Skin epidermis (tissue), 12 donors: ENCODE measurements at regions not wholly inside any gene's neighbourhood (a gene's known extent, or its start where the extent isn't known, plus 50 kb on each side); places are given as distances from the start of the nearest gene placed in this dataset.
"Not testable (repeated sequence)": the region's sequence is repeated elsewhere in the genome, so short reads cannot be mapped to it uniquely, and the experiment has no call there.

Experiments
- H3K27ac ChIP-seq, 21 experiments: fragments of 200-600 bp; sonication (generic) in 11 of 21; one replicate each; pipeline ENCODE4 v1.5.0; 2020; ENCODE audit warnings: mild to moderate bottlenecking in 3 of 21, inconsistent platforms in 2 of 21, moderate library complexity in 2 of 21
- H3K4me3 ChIP-seq, 7 experiments: fragments of 200-600 bp; sonication (generic) in 2 of 7; one replicate each; pipeline ENCODE4 v1.5.0; 2020; ENCODE audit warnings: inconsistent platforms in 2 of 7, mild to moderate bottlenecking in 2 of 7, moderate library complexity in 1 of 7

DNA sequence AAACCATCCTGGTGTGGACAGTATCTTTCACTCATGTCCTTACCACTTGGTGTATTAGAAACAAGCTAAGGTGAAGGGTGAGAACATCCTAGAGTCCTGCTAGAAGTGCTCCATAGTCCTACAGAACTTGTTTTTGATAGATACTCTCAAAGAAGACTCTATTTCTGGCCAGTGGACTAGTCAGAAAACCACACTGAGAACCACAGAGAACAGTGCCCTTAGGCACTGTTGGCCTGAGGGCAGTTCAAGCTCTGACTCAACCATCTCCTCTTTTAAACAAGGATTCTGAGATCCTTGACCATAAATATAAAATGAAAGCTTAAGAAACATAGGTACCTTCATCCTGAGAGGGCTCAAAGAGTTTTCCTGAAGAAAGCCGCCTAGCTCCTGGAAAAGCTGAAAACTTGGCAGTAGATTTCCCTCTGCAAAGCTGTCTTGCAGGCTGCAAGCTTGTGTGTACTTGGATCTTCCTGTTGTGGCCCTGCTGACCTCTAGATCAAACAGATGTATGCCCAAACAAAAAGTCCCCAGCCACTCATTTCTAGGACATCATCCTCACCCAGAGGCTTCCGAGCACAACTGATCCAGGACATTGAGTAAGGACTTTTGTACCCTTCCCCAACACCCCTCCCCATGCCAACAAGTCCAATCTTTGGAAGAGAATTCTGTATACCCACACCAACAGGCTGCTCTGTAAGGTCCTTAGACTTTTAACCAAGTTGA is 111.6 kb upstream of the CXCL13 start:
- Histone ChIP-seq H3K4me3 (no peak overlapping the region), H3K27ac (no peak overlapping the region)

DNA sequence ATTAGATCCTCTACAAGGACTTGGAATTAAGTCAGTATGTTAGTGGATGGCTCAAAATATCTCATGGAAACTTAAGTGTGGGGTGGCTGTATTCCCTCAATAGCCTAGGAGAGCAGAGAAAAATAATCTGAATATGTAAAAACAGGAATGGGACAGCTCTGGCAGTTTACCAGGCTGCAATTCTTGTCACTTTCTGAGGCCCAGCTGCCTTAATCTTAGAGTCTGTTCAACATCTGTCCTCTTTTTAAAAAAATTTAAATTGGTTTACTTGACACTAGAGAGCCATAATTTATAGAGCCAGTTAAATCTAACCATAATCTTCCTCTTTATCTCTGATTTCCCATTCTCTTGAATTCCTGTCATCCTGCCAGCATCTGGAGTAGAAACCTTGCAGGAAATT is 109.2 kb upstream of the CXCL13 start:
- H3K27ac ChIP-seq, result no peak overlapping the region

DNA sequence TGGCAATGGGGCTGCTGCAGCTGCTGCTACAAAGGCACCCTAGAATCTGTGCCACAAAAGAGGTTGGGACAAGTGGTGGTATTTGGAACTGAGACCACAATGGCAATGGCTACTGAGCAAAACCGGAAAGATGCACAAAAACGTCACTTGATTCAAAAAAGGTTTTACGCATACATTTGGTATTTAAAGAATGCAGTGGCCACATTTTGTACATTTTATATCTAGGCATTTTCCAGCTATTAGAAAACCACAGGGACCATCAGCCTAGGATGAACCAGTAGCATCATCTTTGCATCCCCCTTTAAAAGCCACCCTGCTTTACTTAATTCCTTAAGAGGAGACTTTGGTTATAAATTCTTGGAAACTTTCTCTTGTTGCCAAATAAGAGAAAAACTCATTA is 104.8 kb upstream of the CXCL13 start:
- H3K27ac ChIP-seq, result no peak overlapping the region
- H3K4me3 ChIP-seq, result no peak overlapping the region

More for the DNA sequence above, 109.2 kb upstream of the CXCL13 start:
- no peak overlapping the region for H3K4me3 ChIP-seq

DNA sequence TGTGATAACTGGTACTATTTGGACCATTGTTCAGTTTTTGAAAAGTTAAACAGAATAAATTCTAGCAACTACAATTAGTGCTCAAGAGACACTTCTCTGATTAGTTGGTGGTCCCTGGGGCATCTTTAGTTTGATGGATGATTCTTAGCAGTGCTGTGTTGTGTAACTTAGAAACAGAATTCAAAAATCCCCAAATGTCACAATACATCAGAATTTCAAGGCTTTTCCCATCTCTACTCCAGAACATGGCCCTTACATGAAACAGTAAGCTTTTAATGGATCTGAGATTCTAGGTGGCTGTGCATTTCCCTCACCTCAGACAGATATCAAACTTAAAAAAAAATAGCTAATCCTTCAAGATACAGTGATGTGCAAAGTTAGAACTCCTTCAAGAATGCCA is 104.4 kb upstream of the CXCL13 start:
- H3K27ac ChIP-seq, result no peak overlapping the region
- H3K4me3 ChIP-seq, result no peak overlapping the region

DNA sequence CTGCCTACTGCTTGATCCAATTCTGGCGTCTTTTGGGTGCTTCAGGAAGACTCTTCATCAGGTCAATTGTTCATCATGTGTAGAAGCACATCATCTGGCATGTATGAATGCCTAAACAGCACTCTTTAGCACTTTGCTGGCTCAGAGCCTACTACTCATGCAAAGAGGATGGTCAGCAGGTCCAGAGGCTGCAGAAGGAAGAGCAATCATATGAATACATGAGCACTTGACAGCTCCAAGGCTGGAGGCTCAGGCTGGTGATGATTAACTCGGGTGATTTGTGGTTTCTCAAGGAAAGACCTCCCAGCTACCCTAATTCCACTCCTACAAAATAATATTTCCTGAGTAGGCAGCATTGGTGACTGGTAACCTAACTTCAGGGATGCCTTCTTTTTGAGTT is 103.8 kb upstream of the CXCL13 start:
- Histone ChIP-seq H3K27ac (no peak overlapping the region), H3K4me3 (no peak overlapping the region)

DNA sequence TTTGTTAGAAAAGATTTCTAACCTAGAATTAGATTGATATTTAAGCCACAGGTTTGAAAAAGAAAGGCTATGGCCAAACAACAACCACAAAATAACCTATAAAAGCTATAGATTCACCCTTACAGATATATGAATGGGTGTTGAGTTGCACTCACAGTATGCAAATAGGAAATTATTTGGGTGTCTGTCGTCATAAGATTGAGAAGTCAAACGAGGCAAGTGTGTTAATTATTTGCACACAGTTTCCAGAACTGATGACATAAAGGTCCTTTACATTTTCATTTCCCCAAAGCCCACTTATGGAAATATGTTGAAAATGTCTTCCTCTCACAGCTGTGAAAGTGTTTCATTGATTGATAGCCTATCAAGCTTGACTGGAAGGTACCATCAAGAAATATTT is 101.2 kb upstream of the CXCL13 start:
- H3K27ac ChIP-seq, result no peak overlapping the region
- H3K4me3 ChIP-seq, result no peak overlapping the region

DNA sequence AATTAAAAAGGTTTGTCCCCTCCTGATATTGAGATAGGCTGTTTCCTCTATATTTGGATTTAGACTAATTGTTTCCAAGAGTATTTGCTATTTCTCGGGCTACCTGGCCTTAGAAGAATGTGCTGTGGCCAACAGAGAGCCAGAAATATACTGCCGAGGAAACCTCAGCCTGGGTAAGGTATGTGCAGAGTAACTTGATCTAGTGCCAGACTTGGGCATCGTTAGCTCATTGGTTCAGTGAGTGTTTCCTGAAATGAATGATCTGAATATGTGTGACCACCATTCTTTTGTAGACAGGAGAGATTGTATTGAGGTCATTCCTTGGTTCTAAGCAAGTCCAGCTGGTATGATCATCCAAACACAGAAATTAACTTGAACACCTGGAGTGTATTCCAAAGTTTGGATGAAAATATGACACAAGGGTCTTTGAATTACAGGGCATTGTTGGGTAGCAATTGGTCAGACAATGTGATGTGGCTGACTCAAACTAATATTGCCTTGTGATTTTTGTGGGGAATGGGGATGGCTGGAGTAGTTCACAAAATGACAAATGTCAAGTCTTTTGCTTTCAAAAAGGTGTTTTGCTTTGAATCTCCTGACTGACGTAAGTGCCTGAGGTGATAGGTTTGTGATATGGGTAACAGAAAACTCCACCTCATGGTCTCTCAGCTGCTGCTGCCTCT is 100.2 kb upstream of the CXCL13 start:
- Histone ChIP-seq H3K27ac (no peak overlapping the region), H3K4me3 (no peak overlapping the region)

DNA sequence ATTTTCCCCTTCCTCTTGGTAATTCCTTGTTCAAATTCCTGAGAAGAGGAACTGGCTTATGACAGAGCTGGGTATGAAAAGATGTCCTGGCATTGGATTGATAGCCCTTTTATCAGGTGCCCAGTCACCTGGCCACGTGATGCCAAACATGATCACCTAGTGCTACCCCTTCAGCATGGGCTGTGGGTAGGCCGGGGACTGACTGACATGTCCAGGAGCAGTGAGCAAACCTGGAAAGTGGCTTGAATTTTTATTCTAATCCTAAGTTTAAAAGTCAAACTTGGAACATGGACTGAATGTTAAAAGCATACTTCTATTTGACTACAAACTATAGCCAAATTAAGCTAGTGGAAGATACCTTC is 99.7 kb upstream of the CXCL13 start:
- H3K4me3 ChIP-seq, result no peak overlapping the region
- no peak overlapping the region for H3K27ac ChIP-seq

DNA sequence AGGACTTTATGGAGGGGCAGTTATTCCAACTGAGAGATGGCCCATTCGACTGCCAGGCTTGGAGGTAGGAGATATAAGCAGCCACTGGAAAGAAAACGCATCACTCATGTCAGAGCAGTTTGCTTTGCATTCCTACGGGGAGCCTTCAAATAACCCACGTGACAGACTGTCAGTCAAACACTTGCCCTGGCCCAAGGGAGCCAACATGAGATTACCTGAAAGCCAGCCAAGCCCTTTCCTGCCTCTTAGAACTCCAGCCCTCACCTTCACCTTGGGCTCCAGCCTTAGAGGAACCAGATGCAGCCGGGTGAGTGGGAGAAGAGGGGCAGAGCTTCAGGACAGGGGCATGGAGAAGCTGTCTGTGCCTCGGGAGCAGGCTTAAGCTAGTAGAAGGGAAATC is 95.3 kb upstream of the CXCL13 start:
- no peak overlapping the region for H3K4me3 ChIP-seq

DNA sequence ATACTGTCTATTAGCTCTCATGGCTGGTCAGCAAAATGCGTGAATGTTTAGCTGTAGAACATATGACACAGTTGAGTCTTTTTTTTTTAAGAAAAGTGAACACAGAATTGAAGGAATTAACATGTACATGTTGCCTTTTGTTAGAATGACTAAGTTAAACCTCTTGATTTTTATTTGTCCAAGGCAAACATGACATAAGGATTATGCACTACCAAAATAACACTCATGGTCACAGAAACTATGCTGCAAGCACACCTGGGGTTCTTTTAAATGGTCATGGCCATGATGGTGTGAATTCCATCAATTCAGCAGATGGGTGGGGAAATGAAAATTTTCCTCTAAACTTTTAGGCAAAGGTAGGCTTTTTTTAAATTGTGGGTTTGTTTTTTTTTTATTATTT is 80.1 kb upstream of the CXCL13 start:
- no peak overlapping the region for H3K4me3 ChIP-seq
- no peak overlapping the region for H3K27ac ChIP-seq

More for the DNA sequence above, 95.3 kb upstream of the CXCL13 start:
- no peak overlapping the region for H3K27ac ChIP-seq

DNA sequence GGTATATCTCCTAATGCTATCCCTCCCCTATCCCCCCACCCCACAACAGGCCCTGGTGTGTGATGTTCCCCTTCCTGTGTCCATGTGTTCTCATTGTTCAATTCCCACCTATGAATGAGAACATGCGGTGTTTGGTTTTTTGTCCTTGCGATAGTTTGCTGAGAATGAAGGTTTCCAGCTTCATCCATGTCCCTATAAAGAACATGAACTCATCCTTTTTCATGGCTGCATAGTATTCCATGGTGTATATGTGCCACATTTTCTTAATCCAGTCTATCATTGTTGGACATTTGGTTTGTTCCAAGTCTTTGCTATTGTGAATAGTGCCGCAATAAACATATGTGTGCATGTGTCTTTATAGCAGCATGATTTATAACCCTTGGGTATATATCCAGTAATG is 77.7 kb upstream of the CXCL13 start:
- H3K27ac ChIP-seq, H3K4me3 ChIP-seq: not testable (repeated sequence)

DNA sequence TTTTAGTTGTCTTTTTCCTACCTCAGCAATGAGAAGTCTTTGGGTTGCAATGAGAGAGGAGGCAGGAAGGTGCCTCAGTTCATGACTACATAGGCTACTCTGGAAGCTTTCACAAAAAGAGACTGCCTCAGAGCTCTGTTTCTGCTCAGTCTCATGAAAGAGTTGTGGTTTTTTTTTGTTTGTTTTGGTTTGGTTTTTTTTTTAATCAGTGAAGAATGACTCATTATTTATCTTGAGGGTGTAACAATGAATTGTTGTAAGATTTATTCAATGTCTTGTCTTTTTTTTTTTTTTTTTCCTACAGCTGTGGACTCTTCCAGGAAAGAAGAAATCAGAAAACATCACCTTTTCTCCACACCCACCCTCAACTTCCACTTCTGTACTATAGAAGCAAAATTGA is 67.5 kb upstream of the CXCL13 start:
- peak overlapping the region in 1 of 21 experiments; percentile 5 for H3K27ac ChIP-seq
- no peak overlapping the region for H3K4me3 ChIP-seq

DNA sequence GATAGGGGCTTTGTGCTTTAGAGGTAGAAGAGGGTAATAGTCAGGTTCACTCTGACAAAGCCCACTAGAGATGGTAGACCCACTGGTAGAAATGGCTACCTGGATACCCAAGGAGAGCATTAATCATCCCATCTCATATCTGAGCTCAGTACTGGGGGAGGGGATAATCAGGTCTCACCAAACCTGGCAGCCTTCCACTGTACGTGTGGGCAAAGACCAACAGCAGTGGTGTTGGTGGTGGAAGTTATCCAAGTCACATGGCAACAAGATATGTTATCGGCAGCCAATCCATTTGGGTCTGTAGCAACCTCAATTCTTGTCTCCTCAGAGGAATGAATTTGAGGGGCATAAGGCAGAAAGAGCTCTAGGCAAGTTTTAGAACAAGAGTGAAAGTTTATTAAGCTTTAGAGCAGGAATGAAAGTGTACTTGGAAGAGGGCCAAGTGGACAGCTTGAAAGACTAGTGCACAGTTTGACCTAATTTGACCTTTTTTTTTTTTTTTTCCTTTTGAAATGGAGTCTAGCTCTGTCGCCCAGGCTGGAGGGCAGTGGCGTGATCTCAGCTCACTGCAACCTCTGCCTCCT is 67.0 kb upstream of the CXCL13 start:
- H3K4me3 ChIP-seq, result no peak overlapping the region
- peak overlapping the region in 2 of 21 experiments; percentile 17 to 31 for H3K27ac ChIP-seq
